ENCODE measurements at regions not wholly inside any gene's neighbourhood (a gene's known extent, or its start where the extent isn't known, plus 50 kb on each side); places are given as distances from the start of the nearest gene placed in this dataset.

GRCh38 chr21:38621132-38621531, 122.9 kb upstream of the ERG start:
- TF ChIP-seq CTCF (IDR thresholded peaks at IDR 0.05) (no peak), POLR2A (IDR thresholded peaks at IDR 0.05) (no peak)
